Tibial nerve (tissue), 4 donors: ENCODE measurements at regions not wholly inside any gene's neighbourhood (a gene's known extent, or its start where the extent isn't known, plus 50 kb on each side); places are given as distances from the start of the nearest gene placed in this dataset.

Experiments used
- DNase-seq, 2 donors: peaks; one replicate each; pipeline ENCODE4 v3.0.0-alpha.2; 2019; ENCODE audit warnings: low spot score in 2 of 2
- H3K27ac ChIP-seq, 4 donors: fragments of 200-600 bp; sonication (generic) in 3 of 4; one replicate each; pipeline ENCODE4 v1.5.1; 2017 to 2019; ENCODE audit warnings: mild to moderate bottlenecking in 1 of 4
- H3K27me3 ChIP-seq, 2 donors: fragments of 200-600 bp; sonication (generic) in 1 of 2; one replicate each; pipeline versions ENCODE4 v1.5.1 to v1.6.0; 2017 to 2019
- H3K36me3 ChIP-seq, 3 donors: fragments of 200-600 bp; sonication (generic); one replicate each; pipeline ENCODE4 v1.5.1; 2018 to 2019
- H3K4me1 ChIP-seq, 4 donors: fragments of 200-600 bp; sonication (generic) in 3 of 4; one replicate each; pipeline ENCODE4 v1.5.1; 2017 to 2019
- H3K4me3 ChIP-seq, 4 donors: fragments of 200-600 bp; sonication (generic) in 3 of 4; one replicate each; pipeline ENCODE4 v1.5.1; 2017 to 2019; ENCODE audit warnings: mild to moderate bottlenecking in 1 of 4, moderate library complexity in 1 of 4
- H3K9me3 ChIP-seq, 4 donors: fragments of 200-600 bp; sonication (generic) in 3 of 4; one replicate each; pipeline ENCODE4 v1.5.1; 2017 to 2019
- EP300 ChIP-seq, 2 donors: sonication (generic); formaldehyde crosslinking; IDR thresholded peaks; one replicate each; pipeline ENCODE4 v1.6.1; 2017; ENCODE audit warnings: antibody characterized with exemption in 2 of 2, mild to moderate bottlenecking in 1 of 2
- POLR2A ChIP-seq, 2 donors: fragments of 450-650 bp; IDR thresholded peaks; one replicate each; pipeline ENCODE4 v1.6.1; 2017; ENCODE audit warnings: antibody characterized with exemption in 2 of 2, mild to moderate bottlenecking in 2 of 2, moderate library complexity in 2 of 2
- WGBS, 2 donors: methylation state at CpG; one replicate each; pipeline ENCODE4 v1.1.5; 2018; 5-methylcytosine and 5-hydroxymethylcytosine counted together
- TF ChIP-seq, protein P1 (sequence below), 5 experiments: fragments of 200-600 bp in 3 of 5; fragments of 450-650 bp in 2 of 5; sonication (generic) in 3 of 5; IDR thresholded peaks; one replicate each; pipeline ENCODE4 v1.5.1; 2016 to 2019; ENCODE audit warnings: antibody characterized with exemption in 5 of 5, mild to moderate bottlenecking in 3 of 5, moderate library complexity in 2 of 5

DNA sequence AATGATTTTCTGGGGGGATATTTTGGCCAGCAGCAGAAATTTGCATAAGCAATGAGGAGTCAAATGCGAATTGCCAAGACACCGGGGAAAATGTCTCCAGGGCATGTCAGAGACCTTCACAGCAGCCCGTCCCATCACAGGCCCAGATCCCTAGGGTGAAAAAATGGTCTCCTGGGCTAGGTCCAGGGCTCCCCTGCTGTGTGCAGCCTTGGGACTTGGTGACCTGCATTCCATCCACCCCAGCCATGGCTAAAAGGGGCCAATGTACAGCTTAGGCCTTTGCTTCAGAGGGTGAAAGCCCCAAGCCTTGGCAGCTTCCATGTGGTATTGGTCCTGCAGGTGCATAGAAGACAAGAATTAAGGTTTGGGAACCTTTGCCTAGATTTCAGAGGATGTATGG, 534.5 kb upstream of the MEF2C start:
- Histone ChIP-seq H3K27me3 (no peaks in the 10 kb centered on the region), H3K36me3 (no peaks in the 10 kb centered on the region), H3K4me1 (peaks cover 0 to 6% (median 0%) of the 10 kb centered on the region in 4 donors), H3K4me3 (no peak overlapping the region), H3K27ac (no peak overlapping the region), H3K9me3 (no peaks in the 10 kb centered on the region)
- WGBS, 2 donors: 90% methylated on average over 3 of the region's 3 CpGs
- no peak for TF ChIP-seq POLR2A (IDR thresholded peaks at IDR 0.05)
- TF ChIP-seq EP300 (IDR thresholded peaks at IDR 0.05): no peak
- TF ChIP-seq, protein P1, sequence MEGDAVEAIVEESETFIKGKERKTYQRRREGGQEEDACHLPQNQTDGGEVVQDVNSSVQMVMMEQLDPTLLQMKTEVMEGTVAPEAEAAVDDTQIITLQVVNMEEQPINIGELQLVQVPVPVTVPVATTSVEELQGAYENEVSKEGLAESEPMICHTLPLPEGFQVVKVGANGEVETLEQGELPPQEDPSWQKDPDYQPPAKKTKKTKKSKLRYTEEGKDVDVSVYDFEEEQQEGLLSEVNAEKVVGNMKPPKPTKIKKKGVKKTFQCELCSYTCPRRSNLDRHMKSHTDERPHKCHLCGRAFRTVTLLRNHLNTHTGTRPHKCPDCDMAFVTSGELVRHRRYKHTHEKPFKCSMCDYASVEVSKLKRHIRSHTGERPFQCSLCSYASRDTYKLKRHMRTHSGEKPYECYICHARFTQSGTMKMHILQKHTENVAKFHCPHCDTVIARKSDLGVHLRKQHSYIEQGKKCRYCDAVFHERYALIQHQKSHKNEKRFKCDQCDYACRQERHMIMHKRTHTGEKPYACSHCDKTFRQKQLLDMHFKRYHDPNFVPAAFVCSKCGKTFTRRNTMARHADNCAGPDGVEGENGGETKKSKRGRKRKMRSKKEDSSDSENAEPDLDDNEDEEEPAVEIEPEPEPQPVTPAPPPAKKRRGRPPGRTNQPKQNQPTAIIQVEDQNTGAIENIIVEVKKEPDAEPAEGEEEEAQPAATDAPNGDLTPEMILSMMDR (IDR thresholded peaks at IDR 0.05): no peak
- no peak for DNase-seq

DNA sequence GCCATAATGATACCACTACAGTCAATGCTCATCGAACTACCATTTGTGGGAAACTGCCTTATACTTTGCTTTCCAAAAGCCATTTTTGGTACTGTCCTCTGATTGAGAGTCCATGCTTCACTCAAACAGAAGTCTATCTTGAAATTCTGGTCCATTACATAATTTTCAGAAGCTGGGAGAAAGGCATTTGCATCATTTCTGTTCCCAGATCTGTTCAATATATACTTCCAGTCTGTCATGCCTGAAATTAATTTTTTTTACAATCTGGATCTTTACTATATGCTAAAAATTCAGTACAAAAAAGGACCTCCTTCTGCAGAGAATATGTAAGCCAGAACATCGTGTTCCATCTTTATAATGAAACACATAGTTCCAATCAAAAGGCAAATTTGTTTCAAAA, 528.9 kb upstream of the MEF2C start:
- TF ChIP-seq EP300 (IDR thresholded peaks at IDR 0.05) (no peak), POLR2A (IDR thresholded peaks at IDR 0.05) (no peak)
- TF ChIP-seq, protein P1 (IDR thresholded peaks at IDR 0.05): no peak
- no peak for DNase-seq
- 92 to 93% methylated on average over 2 of the region's 2 CpGs for WGBS, 2 donors
- no peaks in the 10 kb centered on the region for H3K27me3 ChIP-seq
- H3K4me1 ChIP-seq: no peaks in the 10 kb centered on the region
- H3K9me3 ChIP-seq: no peaks in the 10 kb centered on the region
- H3K4me3 ChIP-seq: no peak overlapping the region
- no peak overlapping the region for H3K27ac ChIP-seq
- no peaks in the 10 kb centered on the region for H3K36me3 ChIP-seq

DNA sequence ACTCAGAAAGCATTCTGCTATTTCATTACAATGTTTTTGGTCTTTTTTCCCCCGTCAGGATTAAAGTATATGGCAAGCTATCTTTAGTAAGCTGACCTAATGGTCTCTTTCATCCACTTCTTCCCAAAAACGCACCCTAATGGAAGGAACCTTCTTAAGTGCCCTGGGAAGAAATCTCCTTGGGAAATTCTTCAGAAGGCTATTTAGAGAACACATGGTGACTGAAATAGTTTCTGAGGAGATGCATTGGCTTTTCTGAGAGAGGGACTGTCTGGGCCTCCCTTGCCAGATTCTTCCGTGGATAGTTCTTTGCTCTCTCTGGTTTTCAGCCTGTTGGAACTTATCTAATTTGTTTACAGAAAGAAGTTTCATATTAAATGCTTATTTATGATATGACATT, 524.1 kb upstream of the MEF2C start:
- DNase-seq: no peak
- H3K27me3 ChIP-seq: no peaks in the 10 kb centered on the region
- H3K36me3 ChIP-seq: no peaks in the 10 kb centered on the region
- no peaks in the 10 kb centered on the region for H3K4me1 ChIP-seq
- no peak overlapping the region for H3K27ac ChIP-seq
- TF ChIP-seq EP300 (IDR thresholded peaks at IDR 0.05) (no peak), POLR2A (IDR thresholded peaks at IDR 0.05) (no peak)
- TF ChIP-seq, protein P1 (IDR thresholded peaks at IDR 0.05): no peak
- no peaks in the 10 kb centered on the region for H3K9me3 ChIP-seq
- WGBS, 2 donors: 57 to 64% methylated on average over 3 of the region's 3 CpGs
- no peak overlapping the region for H3K4me3 ChIP-seq

DNA sequence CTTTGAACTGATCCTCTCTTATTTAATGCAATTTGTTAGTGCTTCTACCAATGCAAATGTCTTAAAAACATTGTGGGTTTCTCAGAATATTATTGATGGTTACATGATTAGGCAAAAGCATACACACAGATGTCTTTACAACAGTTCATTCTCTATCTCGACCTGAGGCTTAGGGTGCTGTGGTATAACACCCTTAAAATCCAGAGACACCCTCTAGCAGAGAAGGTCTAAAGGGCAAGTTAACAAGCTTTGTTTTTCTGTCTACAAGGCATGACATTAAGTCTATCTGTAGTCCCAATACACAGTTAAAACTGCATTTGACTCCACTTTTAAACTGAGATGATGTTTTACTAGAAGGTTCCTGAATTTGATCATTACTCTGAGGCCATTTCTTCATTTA, 518.7 kb upstream of the MEF2C start:
- TF ChIP-seq POLR2A (IDR thresholded peaks at IDR 0.05) (no peak), EP300 (IDR thresholded peaks at IDR 0.05) (no peak)
- TF ChIP-seq, protein P1 (IDR thresholded peaks at IDR 0.05): no peak
- Histone ChIP-seq H3K4me3 (no peak overlapping the region), H3K27me3 (no peaks in the 10 kb centered on the region), H3K36me3 (no peaks in the 10 kb centered on the region), H3K9me3 (no peaks in the 10 kb centered on the region), H3K27ac (no peak overlapping the region), H3K4me1 (no peaks in the 10 kb centered on the region)
- no peak for DNase-seq
- 78 to 84% methylated on average over 1 of the region's 1 CpG for WGBS, 2 donors

DNA sequence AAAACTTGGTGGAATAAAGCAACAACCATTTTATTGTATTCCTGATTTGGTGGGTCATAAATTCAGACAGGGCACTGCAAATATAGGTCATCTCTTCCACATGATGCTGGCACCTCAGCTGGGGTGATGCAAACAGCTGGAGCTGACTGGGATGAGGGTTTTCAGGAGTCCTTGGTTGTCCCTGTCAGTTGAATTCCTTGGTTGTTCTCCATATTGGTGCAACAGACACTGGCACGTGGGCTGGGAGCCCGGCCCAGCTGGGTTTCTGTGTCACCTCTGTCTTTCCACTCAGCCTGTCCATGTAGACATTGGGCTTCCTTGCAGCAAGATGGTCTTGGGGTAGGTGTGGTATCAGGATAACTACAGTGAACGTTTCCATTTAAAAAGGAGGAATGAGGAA, 518.0 kb upstream of the MEF2C start:
- TF ChIP-seq POLR2A (IDR thresholded peaks at IDR 0.05): no peak
- no peak for TF ChIP-seq EP300 (IDR thresholded peaks at IDR 0.05)
- TF ChIP-seq, protein P1 (IDR thresholded peaks at IDR 0.05): no peak
- no peaks in the 10 kb centered on the region for H3K27me3 ChIP-seq
- no peaks in the 10 kb centered on the region for H3K36me3 ChIP-seq
- DNase-seq: no peak
- no peak overlapping the region for H3K27ac ChIP-seq
- H3K9me3 ChIP-seq: no peaks in the 10 kb centered on the region
- WGBS, 2 donors: 81 to 82% methylated on average over 3 of the region's 3 CpGs
- no peak overlapping the region for H3K4me3 ChIP-seq
- no peaks in the 10 kb centered on the region for H3K4me1 ChIP-seq
